ENCODE measurements at regions not wholly inside any gene's neighbourhood (a gene's known extent, or its start where the extent isn't known, plus 50 kb on each side); places are given as distances from the start of the nearest gene placed in this dataset.

- peak; percentile 56 for DNase-seq
Measured at GRCh38 chr16:87074641-87075318, 242.4 kb downstream of the C16orf95 start.

GRCh38 chr16:87075319-87075860 is 241.8 kb downstream of the C16orf95 start:
- no peak for DNase-seq

GRCh38 chr16:87076331-87076949 is 240.8 kb downstream of the C16orf95 start:
- no peak for DNase-seq

GRCh38 chr16:87076950-87077749 is 240.0 kb downstream of the C16orf95 start:
- no peak for DNase-seq

- no peak for DNase-seq
Measured at GRCh38 chr16:87077750-87078127, 239.5 kb downstream of the C16orf95 start.

- DNase-seq = no peak
Measured at GRCh38 chr16:87080571-87081167, 236.5 kb downstream of the C16orf95 start.

- no peak for DNase-seq
Measured at GRCh38 chr16:87085441-87085840, 231.8 kb downstream of the C16orf95 start.

GRCh38 chr16:87086156-87086555 is 231.0 kb downstream of the C16orf95 start:
- DNase-seq = no peak

- DNase-seq = no peak
Measured at GRCh38 chr16:87086575-87086974, 230.6 kb downstream of the C16orf95 start.

GRCh38 chr16:87092958-87093357 is 224.2 kb downstream of the C16orf95 start:
- no peak for DNase-seq

- DNase-seq = no peak
Measured at GRCh38 chr16:87093804-87094555, 223.2 kb downstream of the C16orf95 start.

GRCh38 chr16:87094556-87094865 is 222.7 kb downstream of the C16orf95 start:
- no peak for DNase-seq

GRCh38 chr16:87095271-87095670 is 221.9 kb downstream of the C16orf95 start:
- DNase-seq = no peak

- DNase-seq = no peak
Measured at GRCh38 chr16:87096746-87097333, 220.4 kb downstream of the C16orf95 start.

- no peak for DNase-seq
Measured at GRCh38 chr16:87098361-87098760, 218.8 kb downstream of the C16orf95 start.

- DNase-seq = peak; percentile 62
Measured at GRCh38 chr16:87098976-87099720, 218.0 kb downstream of the C16orf95 start.

- DNase-seq = no peak
Measured at GRCh38 chr16:87100306-87101058, 216.7 kb downstream of the C16orf95 start.

GRCh38 chr16:87101903-87102302 is 215.3 kb downstream of the C16orf95 start:
- no peak for DNase-seq

- no peak for DNase-seq
Measured at GRCh38 chr16:87107201-87107600, 210.0 kb downstream of the C16orf95 start.

- DNase-seq = no peak
Measured at GRCh38 chr16:87108278-87108677, 208.9 kb downstream of the C16orf95 start.
